Ovary (tissue), 3 donors: ENCODE measurements at regions not wholly inside any gene's neighbourhood (a gene's known extent, or its start where the extent isn't known, plus 50 kb on each side); places are given as distances from the start of the nearest gene placed in this dataset.

Source experiments
- CTCF ChIP-seq, 3 donors: fragments of 450-650 bp in 2 of 3; fragments of 200-600 bp in 1 of 3; IDR thresholded peaks; one replicate each; pipeline versions ENCODE4 v1.5.1 to v1.8.0; 2016 to 2022; ENCODE audit warnings: antibody characterized with exemption in 3 of 3, mild to moderate bottlenecking in 1 of 3
- EP300 ChIP-seq: sonication (generic); formaldehyde crosslinking; IDR thresholded peaks from one replicate; pipeline ENCODE4 v1.6.1; 2017; ENCODE audit warnings: antibody characterized with exemption
- POLR2A ChIP-seq: fragments of 450-650 bp; IDR thresholded peaks from one replicate; pipeline ENCODE4 v1.6.1; 2017; ENCODE audit warnings: antibody characterized with exemption, mild to moderate bottlenecking, moderate library complexity
- donor health status: DM: no; HTN: no; CAD: no.

- TF ChIP-seq CTCF (IDR thresholded peaks at IDR 0.05) = no peak
- TF ChIP-seq POLR2A = no peak
- TF ChIP-seq EP300 = no peak
Observed at GRCh38 chr7:50952544-50952943, 169.8 kb upstream of the GRB10 start.
